SHP77 (cell line): ENCODE measurements at regions not wholly inside any gene's neighbourhood (a gene's known extent, or its start where the extent isn't known, plus 50 kb on each side); places are given as distances from the start of the nearest gene placed in this dataset.

Source experiments
- DNase-seq, 2 experiments: peaks; one replicate each; lab custom pipeline; 2025; lab: John Stamatoyannopoulos, UW

DNA sequence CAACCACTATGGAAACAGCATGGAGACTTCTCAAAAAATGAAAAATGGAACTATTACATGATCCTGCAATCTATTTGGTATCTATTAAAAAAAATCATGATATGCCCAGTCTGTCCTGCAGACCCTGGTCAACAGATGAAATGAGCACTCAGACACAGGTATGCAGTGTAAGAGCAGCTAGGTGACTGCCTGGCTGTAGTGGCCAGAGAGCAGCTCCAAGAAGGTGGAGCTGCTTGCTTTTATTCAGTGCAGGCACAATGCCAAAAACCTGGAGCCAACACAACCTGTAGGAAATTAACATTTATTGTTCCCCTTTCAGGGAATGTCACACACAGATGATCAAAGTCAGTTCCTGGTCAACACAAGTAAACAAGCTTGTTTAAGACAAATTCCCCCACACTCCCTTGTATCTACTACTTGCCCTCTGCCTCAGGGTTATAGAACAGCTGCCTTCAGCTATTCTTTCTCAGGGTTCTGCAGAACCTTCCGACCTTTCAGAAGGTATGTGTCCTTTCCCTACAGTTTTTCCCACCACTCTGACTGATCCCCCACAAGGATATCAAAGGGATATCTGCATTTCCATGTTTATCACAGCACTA lies 933.7 kb upstream of the SLITRK5 start:
- DNase-seq: no peak

DNA sequence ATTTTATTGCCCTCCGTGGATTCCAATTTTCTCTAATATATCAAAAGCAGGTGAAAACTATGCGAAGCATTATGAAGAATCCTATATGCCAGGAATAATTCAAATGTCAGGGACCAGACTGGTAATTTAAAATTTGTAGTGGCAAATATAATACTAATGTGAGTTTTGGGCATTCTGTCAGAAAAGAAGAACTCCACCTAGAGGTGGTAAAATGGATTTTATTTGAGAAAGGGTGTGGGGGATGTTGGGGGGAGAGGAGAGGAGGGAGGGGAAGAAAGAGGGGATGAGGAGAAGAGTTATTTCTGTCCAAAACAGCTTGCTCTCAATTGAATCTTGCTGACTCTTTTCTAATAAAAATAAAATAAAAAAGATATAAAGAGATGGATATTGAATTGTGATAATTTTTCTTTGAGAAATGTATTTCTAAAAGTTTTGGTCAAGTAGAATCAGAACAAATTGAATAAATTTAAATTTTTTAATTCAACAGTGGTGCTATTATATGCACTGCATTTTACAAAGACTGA lies 929.3 kb upstream of the SLITRK5 start:
- DNase-seq: no peak

DNA sequence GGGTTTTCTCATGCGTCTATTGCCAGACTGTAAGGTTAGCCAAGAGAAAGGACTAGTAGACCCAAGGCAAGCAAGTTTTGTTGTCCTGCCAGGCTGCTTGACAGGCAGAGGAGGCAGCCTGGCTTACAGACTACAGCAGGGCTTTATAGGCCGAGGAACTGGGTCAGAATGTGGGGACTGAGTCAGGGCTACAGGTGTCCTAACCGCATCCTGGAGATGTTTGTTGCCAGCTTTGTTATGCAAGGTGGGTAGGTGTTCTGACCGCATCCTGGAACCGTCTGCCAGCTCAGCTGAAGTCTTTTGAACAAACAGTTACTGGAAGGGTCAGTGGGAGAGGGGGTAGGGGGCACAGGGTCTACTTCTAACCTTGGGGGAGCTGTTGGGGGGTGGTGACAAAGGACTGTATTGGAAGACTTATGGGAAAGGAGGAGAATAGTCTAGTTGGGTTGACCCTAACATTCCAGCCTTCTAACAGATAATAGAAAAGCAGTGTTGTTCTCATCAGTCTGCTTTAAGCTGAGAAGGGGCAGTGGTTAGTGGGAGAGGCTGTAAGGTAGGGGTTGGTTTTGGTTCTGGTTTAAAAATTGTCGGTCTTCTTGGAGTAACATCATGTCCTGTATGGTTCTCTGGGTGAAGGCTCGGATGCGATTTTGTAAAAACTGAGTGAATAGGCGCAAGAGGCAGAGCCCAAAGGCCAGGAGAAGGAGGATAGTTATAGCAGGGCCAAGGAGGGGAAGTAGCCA lies 913.8 kb upstream of the SLITRK5 start:
- no peak for DNase-seq

DNA sequence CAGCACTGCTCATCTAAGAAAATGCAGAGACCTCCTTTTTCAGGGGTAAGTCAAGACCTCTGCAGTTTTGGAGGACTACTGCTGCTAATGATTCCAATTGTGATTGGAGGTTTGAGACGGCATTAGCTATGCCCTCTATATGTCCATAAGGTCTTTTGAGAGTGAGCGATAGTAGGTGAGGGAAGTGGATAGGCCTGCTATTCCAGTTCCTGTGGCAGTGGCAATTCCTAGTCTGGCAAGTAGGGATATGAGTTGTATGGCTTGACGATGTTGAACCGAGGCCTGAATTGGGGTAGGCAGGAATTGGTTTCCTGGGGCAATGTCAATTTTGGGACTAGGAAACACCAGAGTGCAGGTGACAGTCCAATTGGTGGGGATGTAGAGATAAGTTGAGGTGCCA lies 913.1 kb upstream of the SLITRK5 start:
- DNase-seq: no peak

DNA sequence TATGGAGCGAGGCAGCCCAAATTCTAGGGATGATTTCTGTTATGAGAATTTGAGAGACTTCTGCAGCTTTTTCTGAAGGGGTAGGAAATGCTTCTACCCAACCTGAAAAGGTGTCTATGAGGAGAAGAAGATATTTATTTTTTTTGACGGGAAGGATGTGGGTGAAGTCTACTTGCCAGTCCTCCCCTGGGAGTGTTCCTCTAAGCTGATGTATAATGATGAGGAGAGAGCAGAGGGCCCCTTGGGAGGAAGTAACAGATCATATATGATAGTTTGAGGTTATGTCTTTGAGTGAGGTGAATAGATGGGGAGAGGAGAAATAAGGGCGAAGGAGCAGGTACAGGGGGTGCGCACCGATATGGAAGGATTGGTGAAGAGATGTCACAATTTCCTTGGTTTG lies 910.6 kb upstream of the SLITRK5 start:
- no peak for DNase-seq

DNA sequence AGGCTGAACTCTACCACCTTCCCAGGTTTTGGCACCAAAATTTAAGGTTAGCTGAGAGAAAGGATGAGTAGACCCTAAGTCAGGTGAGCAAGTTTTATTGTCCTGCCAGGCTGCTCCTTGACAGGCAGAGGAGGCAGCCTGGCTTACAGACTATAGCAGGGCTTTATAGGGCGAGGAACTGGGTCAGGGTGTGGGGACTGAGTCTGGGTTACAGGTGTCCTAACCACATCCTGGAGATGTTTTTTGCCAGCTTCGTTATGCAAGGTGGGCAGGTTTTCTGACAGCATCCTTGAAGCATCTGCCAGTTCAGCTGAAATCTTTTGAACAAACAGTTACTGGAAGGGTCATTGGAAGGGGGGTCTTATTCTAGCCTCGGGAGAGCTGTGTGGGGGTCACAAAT lies 905.7 kb upstream of the SLITRK5 start:
- DNase-seq: no peak

DNA sequence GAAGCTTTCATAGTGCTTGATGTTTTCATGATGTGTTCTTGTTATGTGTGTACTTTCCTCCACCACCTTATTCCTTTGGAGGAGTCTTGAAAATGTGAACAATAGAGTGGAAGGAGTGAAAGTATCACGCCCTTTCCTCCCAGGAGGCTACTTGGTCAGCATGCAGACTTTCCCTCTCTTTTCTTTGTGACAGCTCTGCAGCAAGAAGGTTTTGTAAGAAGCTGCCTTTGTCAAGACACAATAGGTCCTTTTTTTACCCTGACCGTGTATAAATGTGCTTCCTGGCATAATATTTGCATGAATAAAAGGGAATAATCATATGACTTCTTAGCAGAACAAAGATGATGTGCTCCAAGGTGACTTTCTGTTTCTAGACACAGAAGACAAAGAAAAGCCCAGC lies 882.6 kb upstream of the SLITRK5 start:
- DNase-seq: no peak

DNA sequence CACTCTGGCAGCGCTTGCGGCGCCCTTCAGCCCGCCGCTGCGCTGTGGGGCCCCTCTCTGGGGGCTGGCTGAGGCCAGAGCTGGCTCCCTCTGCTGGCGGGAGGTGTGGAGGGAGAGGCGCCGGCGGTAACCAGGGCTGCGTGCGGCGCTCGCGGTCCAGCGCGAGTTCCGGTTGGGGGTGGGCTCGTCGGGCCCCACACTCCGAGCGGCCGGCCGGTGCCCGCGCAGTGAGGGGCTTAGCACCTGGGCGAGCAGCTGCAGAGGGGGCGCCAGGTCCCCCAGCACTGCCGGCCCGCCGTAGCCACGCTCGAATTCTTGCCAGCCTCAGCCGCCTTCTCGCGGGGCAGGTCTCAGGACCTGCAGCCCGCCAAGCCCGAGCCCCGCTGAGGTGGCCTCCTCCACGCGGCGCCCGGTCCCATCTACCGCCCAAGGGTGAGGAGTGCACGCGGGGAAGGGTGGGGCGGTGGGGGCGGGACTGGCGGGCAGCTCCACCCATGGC lies 879.0 kb upstream of the SLITRK5 start:
- no peak for DNase-seq

DNA sequence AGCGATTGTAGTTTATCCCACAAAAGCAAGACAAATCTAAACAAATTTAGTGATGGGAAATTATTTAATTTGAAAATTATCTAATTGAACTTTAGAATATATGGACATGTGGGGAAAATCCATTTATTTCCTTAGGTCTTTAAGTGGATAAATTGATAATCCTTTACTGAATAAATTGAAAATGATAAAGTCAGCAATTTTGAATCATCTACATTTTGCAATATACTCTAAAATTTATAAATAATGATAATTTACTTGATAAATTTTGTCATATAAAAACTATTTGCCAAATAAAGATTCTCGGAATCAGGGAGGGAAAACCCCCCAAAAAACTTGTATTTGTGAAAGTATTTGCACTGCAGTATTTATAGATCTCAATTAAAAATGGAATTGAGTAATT lies 875.3 kb upstream of the SLITRK5 start:
- no peak for DNase-seq

DNA sequence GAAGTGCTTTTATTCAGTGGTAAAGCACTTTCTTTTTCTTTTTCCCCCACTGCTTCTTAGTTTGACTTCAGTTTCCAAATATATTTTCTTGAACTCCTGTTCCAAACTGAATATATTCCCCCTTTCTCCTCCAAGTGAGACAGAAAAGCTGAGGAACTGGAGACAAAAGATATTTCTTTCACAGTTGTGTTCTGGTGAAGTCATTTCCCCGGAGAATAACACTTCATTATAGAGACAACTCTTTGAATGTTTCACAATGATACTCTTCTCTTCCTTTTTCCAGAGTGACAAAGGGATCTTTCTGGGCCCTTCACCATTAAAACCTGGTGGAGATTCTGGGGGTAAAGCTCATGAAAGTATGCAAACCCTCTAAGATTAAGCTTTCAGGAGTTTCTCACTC lies 860.8 kb upstream of the SLITRK5 start:
- DNase-seq: no peak

DNA sequence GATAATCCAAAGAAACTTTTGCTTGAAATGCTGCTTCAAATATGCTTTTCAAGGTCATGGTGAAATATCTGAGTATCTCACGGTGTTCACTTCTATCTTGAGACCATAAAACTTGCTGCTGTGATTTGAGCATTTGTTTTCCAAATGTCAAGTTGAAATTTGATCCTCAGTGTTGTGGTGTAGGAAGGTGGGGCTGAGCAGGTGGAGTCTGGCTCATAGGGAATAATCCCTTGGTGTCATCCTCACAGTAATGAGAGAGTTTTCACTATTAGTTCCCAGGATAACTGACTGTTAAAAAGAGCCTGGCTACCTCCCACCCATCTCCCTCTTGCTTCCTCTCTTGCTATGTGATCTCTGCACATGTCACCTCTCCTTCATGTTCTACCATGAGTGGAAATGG lies 858.0 kb upstream of the SLITRK5 start:
- peak; percentile 69 to 70 for DNase-seq

DNA sequence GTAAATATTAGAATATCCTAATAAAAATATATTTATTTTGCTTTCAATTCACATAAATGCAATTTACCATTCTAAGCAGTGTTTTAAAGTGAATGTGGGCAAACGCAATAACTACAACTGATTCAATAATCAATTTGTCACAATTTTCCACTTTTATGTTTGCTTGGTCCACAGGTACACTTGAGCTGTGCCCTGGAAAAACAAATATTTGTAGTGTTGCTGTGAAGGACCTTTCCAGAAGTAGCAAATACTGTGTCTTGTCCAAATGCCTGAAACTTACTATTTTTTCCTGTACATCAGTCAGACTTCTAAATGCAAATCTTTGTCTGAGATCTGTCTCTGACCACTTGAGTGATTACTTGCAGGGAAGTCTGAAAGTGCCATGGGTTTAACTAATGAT lies 845.8 kb upstream of the SLITRK5 start:
- DNase-seq: peak; percentile 22 to 31

DNA sequence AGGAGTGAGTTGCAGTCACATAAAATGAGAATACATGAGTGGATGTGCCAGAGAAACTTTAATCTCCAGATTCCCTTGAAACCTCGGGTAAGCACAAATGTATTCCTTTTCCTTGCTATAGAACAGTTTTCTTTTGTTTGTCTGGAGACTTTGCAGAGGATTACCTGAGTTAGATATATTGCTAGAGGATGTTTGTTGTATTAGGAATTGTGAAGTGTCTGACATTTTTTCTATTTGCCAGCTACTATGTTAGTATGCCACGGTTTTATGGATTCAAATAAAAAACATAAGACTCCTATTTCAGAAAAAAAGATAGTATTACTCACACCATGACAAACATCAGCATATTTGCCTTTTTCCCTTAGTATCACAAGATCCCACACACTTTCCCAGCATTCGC lies 844.9 kb upstream of the SLITRK5 start:
- DNase-seq: no peak

DNA sequence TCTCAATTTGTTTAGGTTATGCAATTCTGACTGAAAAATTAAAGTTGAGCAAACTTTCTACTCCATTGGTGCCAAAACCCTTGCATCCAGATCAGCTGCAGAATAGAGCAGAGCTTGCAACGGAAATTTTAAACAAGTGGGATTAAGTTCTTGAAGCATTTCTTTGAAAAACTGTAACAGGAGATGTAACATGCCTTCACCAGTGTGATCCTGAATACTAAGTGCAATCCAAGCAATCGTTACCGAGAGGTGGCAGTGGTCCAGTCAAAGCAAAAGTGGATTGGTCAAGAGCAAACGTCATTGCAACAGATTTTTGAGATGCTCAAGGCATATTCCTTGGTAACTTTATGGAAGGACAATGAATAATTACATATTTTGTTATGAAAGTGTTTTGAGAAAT lies 841.1 kb upstream of the SLITRK5 start:
- no peak for DNase-seq

DNA sequence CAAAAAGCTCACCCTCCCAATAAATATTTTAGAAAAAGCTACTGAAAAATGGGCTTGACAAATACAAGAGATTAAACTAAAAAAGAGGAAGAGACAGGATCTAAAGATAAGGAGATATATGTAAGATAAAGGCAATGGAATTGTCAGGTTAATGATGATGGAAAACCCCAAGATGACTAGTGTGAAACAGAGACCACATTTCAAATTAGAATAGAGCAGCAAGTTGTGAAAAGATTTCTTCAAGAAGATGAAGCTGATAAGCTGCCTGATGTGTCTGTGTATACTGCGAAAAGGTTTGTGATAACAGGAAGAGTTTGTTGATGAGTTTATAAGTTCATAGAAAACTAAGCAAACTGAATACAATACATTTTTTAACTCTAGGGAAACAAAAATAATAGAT lies 840.1 kb upstream of the SLITRK5 start:
- DNase-seq: no peak

DNA sequence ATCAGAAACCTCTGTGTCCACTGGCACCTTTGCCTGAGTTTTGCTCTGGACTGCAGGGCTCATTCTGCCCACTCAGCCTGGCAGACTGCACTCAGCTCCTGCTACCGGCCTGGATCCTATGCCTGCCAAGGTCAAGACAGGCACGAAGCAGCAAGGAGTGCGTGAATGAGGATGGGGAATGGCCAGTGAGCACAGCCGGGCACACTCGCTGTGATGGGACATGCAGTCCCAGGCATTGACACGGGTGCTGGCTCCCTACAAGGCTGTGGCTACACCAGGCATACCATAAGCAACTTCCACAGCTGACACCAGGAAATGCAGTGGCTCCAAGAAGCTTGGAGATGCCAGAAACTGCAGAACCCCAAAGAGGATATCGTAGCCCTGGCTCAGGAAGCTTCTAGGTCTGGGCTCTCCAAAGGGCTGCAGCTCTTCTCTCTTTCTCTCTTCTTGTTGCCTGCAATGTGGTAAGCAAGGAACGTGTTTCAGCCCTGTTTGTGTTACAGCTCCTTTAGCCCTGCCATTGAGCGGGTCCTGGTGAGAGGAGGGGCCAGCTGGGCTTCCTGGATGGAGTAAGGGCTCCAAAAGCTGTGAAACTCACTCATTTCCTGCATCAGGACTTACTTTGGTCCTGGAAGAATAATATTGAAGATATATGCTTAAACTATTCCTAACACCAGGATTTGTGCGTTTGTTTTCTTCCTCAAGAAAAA lies 832.6 kb upstream of the SLITRK5 start:
- no peak for DNase-seq

DNA sequence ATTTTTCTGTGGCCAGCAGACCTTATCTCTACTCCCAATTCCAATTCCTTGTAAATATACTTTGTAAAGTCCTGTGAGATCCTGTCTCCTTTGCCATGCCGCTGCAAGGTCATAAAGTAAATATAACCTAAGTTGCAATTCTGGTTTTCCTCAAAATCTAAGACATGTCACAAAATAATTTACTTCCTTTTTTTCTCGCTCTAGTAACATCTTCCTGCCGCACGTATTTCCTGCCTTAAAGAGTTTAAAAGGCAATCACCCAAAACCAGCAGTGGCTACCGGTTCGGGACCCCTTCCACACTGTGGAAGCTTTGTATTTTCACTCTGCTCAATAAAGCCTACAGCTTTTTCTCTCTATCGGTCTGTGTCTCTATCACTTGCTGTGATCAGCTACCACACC lies 832.0 kb upstream of the SLITRK5 start:
- no peak for DNase-seq

DNA sequence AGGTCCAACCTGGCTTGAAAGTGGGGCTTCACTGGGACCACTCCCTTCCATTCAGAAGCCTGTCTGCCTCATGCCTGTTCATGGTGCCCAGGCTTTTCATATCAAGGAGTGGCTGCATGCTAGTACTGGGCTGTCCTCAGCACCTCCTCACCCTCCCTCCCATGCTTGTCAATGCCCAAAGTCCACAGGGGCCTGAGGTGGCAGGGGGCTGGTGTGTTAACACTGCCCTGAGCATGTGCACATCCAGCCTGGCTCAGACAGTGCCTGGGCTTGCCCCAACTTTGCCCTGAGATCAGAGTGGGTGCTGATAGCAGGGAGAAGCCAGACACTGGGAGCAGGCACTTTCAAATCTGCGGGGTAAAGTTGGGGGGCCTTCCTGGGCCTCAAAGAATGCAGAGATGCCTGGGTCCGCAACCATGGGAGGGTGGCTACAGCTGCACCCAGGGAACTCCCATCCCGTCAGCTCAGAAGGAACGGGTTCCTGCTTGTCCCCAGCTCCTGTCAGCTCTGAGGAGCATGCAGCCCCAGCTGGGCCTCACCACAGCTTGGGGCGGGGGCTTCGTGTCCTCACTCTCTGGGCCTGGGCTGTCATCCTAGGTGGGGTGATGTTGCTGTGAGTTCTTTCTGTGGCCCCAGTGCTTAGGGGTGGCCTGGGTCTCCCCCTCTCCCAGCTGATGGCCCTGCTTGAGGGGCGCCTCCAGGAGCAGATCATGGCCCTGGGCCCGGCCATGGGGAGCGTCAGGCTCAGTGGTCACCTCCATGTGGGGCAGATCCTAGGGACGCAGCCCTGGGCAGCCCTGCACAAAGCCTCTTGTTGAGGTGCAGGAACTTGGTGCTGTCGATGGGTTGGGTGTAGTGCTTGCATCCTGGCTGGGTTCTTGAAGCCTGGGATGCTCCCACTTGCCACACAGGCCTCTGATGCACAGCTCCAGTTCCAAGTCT lies 830.6 kb upstream of the SLITRK5 start:
- no peak for DNase-seq

DNA sequence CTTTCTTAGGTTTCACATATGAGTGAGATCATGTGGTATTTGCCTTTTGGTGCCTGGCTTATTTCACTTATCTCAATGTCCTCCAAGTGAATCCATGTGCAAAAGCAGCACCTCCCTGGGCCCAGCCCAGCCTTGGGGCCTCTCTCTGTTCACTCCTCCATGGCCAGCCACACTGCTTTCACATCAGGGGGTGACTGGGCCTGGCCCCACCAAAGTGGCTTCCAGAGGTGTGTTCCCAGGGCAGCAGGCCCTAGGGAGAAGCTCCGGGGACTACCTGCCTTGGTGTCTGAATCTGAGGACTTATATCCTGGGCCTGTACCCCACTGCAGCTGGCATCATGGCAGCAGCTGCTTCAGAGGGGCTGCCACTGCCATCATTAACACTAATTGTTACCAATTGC lies 829.9 kb upstream of the SLITRK5 start:
- DNase-seq: no peak

DNA sequence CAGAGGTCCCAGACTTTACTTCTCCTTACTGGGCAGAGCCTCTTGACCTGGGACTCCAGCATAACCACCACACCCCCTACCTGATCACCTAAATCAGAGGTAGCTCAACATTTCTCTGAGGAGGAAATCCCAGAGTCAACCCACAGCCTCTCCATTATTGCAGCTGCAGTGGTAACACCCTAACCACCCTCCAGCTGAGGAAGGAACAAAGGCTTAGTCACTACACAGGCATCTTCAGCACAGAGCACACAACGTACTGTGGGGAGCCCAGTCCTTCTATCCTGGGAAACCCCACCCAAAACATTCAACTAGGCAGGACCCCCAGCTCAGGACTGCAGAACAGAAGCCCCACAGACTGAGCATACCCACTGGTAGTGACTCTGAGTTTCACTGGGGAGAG lies 824.7 kb upstream of the SLITRK5 start:
- no peak for DNase-seq

DNA sequence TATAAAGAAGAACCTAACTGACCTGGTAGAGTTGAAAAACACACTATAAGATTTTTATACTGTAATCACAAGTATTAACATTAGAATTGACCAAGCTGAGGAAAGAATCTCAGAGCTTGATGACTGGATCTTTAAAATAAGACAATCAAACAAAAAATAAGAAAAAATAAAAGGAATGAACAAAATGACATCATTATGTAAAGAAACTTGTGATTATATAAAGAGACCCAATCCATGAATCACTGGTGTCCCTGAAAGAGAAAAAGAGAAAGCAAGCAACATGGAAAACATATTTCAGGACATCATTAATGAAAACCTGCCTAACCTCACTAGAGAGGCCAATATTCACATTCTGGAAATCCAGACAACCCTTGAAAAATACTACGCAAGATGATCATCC lies 822.5 kb upstream of the SLITRK5 start:
- no peak for DNase-seq

DNA sequence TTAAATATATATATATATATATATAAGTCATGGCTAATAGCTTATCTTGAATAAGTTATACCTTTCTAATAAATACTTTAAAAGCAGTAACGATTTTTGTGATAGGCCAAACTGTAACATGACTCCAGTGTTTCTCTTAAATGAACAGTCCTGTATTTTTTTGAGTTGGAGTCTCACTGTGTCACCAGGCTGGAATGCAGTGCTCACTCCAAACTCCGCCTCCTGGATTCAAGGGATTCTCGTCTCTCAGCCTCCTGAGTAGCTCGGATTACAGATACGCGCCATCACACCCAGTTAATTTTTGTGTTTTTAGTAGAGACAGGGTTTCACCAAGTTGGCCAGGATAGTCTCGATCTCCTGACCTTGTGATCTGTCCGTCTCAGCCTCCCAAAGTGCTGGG lies 814.2 kb upstream of the SLITRK5 start:
- DNase-seq: no peak
